Nephron progenitor cell (in vitro differentiated cells): ENCODE measurements at regions not wholly inside any gene's neighbourhood (a gene's known extent, or its start where the extent isn't known, plus 50 kb on each side); places are given as distances from the start of the nearest gene placed in this dataset.

Source experiments
- DNase-seq: peaks from one replicate; pipeline ENCODE4 v3.0.0; 2021
- H3K27ac Mint-ChIP-seq: 2 replicates; pipeline ENCODE4 v1.8.0; 2021; ENCODE audit warnings: mild to moderate bottlenecking, moderate library complexity, mixed read lengths
- H3K27me3 Mint-ChIP-seq: 2 replicates; pipeline ENCODE4 v1.8.0; 2021; ENCODE audit warnings: mild to moderate bottlenecking, low read depth, mixed read lengths; ENCODE audit not compliant: poor library complexity
- H3K36me3 Mint-ChIP-seq: 2 replicates; pipeline ENCODE4 v1.8.0; 2021; ENCODE audit warnings: low read depth, mixed read lengths
- H3K4me1 Mint-ChIP-seq: 2 replicates; pipeline ENCODE4 v1.8.0; 2021; ENCODE audit warnings: mixed read lengths
- H3K4me3 Mint-ChIP-seq: 2 replicates; pipeline ENCODE4 v1.8.0; 2021; ENCODE audit warnings: mild to moderate bottlenecking, moderate library complexity, mixed read lengths
- H3K9me3 Mint-ChIP-seq: 2 replicates; pipeline ENCODE4 v1.8.0; 2021; ENCODE audit warnings: mild to moderate bottlenecking, moderate library complexity, mixed read lengths
- TF ChIP-seq, protein P1 (sequence below): fragments of 200-600 bp; sonication (generic); IDR thresholded peaks from 2 replicates; pipeline ENCODE4 v1.5.0; 2021; ENCODE audit warnings: antibody characterized with exemption

- TF ChIP-seq, protein P1, sequence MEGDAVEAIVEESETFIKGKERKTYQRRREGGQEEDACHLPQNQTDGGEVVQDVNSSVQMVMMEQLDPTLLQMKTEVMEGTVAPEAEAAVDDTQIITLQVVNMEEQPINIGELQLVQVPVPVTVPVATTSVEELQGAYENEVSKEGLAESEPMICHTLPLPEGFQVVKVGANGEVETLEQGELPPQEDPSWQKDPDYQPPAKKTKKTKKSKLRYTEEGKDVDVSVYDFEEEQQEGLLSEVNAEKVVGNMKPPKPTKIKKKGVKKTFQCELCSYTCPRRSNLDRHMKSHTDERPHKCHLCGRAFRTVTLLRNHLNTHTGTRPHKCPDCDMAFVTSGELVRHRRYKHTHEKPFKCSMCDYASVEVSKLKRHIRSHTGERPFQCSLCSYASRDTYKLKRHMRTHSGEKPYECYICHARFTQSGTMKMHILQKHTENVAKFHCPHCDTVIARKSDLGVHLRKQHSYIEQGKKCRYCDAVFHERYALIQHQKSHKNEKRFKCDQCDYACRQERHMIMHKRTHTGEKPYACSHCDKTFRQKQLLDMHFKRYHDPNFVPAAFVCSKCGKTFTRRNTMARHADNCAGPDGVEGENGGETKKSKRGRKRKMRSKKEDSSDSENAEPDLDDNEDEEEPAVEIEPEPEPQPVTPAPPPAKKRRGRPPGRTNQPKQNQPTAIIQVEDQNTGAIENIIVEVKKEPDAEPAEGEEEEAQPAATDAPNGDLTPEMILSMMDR = no peak
- Mint-ChIP-seq H3K36me3 (no peaks in the 10 kb centered on the region), H3K9me3 (no peaks in the 10 kb centered on the region), H3K4me1 (no peaks in the 10 kb centered on the region), H3K27me3 (peaks cover 7% of the 10 kb centered on the region), H3K27ac (no peak overlapping the region), H3K4me3 (no peak overlapping the region)
- DNase-seq = no peak
These were observed 246.7 kb upstream of the ARSJ start for GRCh38 chr4:114226179-114226578.

- Mint-ChIP-seq H3K4me3 (no peak overlapping the region), H3K9me3 (no peaks in the 10 kb centered on the region), H3K36me3 (no peaks in the 10 kb centered on the region), H3K27me3 (peaks cover 7% of the 10 kb centered on the region), H3K27ac (no peak overlapping the region), H3K4me1 (no peaks in the 10 kb centered on the region)
- TF ChIP-seq, protein P1 = no peak
- no peak for DNase-seq
These were observed 247.7 kb upstream of the ARSJ start for GRCh38 chr4:114226968-114227760.

DNA sequence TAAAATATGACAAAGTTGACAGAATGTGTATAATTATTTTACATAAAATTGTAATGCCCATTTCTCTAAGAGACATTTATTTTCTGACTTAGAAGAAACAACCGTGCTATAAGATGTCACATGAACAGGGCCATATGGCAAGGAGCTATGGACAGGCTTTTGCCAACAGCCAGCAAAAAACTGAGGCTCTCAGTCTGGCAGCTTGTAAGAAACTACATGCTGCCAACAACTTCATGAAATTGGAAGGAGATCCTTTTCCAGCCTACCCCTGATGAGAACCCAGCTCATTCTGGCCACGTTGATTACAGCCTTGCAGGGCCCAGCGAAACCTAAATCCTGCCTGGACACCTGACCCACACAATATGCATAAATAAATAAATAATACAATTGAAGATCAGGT is 250.3 kb upstream of the ARSJ start:
- no peak for DNase-seq
- Mint-ChIP-seq H3K9me3 (no peaks in the 10 kb centered on the region), H3K4me1 (no peaks in the 10 kb centered on the region), H3K4me3 (no peak overlapping the region), H3K27me3 (no peaks in the 10 kb centered on the region), H3K36me3 (no peaks in the 10 kb centered on the region), H3K27ac (no peak overlapping the region)
- TF ChIP-seq, protein P1 = no peak

DNA sequence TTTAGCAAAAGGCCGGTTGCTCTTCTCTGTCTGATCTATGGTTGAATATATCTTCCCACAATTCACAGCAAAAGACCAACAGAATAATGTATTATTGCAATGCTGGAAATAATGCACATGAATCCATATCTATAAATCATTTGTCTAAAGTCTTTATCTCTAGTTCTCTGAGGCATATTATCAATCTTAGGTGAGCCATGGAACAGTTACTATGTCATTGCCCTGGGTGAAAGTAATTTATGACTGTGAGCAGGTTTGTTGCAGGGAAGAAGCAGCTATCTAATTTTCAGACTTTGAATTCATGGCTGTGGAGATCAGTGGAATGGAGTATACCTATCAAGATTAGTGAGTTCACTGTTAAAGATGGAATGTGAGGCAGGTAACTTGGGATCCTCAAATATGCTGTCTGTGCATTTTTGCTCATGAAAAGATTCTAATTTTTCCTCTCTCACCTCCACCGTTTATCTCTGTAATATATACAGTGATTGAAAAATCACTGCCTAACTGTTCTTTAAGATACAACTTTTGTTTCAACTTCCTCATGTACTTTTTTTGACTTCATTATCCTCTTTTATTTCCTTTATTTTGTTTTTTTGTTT is 256.8 kb upstream of the ARSJ start:
- Mint-ChIP-seq H3K36me3 (no peaks in the 10 kb centered on the region), H3K9me3 (no peaks in the 10 kb centered on the region), H3K27ac (no peak overlapping the region), H3K27me3 (peaks cover 4% of the 10 kb centered on the region), H3K4me1 (no peaks in the 10 kb centered on the region), H3K4me3 (no peak overlapping the region)
- no peak for DNase-seq
- TF ChIP-seq, protein P1 = no peak

DNA sequence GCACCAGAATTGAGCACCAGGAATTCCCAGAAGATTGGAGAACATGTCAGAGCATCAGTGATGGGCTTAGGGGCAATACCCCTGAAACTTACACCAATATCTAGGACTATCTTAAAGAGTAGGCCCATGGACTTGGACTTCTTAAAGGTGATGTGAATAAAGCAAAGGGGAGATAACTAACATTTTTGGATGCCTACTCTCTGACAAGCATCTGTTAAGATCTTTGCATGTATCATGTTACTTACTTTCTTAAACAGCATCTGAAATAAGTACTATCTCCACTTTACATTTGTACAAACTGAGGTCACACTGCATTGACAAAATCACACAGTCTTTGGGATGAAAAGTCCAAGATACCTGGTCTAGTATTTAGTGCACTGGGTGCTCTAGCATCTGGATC is 258.6 kb upstream of the ARSJ start:
- Mint-ChIP-seq H3K4me1 (no peaks in the 10 kb centered on the region), H3K27ac (no peak overlapping the region), H3K36me3 (no peaks in the 10 kb centered on the region), H3K9me3 (no peaks in the 10 kb centered on the region), H3K4me3 (no peak overlapping the region), H3K27me3 (peaks cover 4% of the 10 kb centered on the region)
- TF ChIP-seq, protein P1 = no peak
- DNase-seq = no peak

- Mint-ChIP-seq H3K4me3 (no peak overlapping the region), H3K27me3 (peaks cover 7% of the 10 kb centered on the region), H3K9me3 (peaks cover 4% of the 10 kb centered on the region), H3K4me1 (no peaks in the 10 kb centered on the region), H3K27ac (no peak overlapping the region), H3K36me3 (no peaks in the 10 kb centered on the region)
- no peak for DNase-seq
- TF ChIP-seq, protein P1 = no peak
These were observed 270.1 kb upstream of the ARSJ start for GRCh38 chr4:114249561-114249960.
